A673 (cell line): ENCODE measurements at regions not wholly inside any gene's neighbourhood (a gene's known extent, or its start where the extent isn't known, plus 50 kb on each side); places are given as distances from the start of the nearest gene placed in this dataset.

Experiments
- BruUV-seq: library from RNA; stranded (reverse); fragments of 400-500 nt; replicated peaks from 2 replicates; lab custom pipeline; 2021; lab: Mats Ljungman, UMichigan
- CTCF ChIA-PET: fragments of 300-600 bp; sonication (Branson Sonifier 250); formaldehyde crosslinking; loops from one replicate; lab custom pipeline; 2022; ENCODE audit warnings: antibody characterized with exemption; lab: Charles Lee
- POLR2A ChIA-PET: fragments of 300-600 bp; sonication (Branson Sonifier 250); formaldehyde crosslinking; loops from one replicate; lab custom pipeline; 2022; ENCODE audit warnings: antibody characterized with exemption; ENCODE audit not compliant: low non-redundant PET; lab: Charles Lee
- DNase-seq: peaks from one replicate; pipeline ENCODE4 v3.0.0-alpha.2; 2015; ENCODE audit warnings: low spot score
- H3K27ac ChIP-seq: fragments of 200-600 bp; sonication (generic); 2 replicates; pipeline ENCODE4 v1.5.1; 2016; ENCODE audit warnings: mixed run types, low read depth, mild to moderate bottlenecking, mixed read lengths, antibody characterized with exemption, low read length; ENCODE audit not compliant: poor library complexity, severe bottlenecking
- H3K27me3 ChIP-seq: fragments of 200-600 bp; sonication (generic); replicated peaks from 2 replicates; pipeline ENCODE4 v1.6.1; 2017; ENCODE audit warnings: mixed run types, low read depth, mild to moderate bottlenecking, mixed read lengths, antibody characterized with exemption, low read length; ENCODE audit not compliant: insufficient read depth, poor library complexity
- H3K36me3 ChIP-seq: fragments of 200-600 bp; sonication (generic); 2 replicates; pipeline ENCODE4 v1.6.1; 2016; ENCODE audit warnings: mixed run types, mild to moderate bottlenecking, mixed read lengths, antibody characterized with exemption, low read length; ENCODE audit not compliant: insufficient read depth, poor library complexity, severe bottlenecking
- H3K4me1 ChIP-seq: fragments of 200-600 bp; sonication (generic); 2 replicates; pipeline ENCODE4 v1.6.1; 2017; ENCODE audit warnings: mixed run types, mild to moderate bottlenecking, mixed read lengths, antibody characterized with exemption, low read length; ENCODE audit not compliant: insufficient read depth, poor library complexity, severe bottlenecking
- H3K4me3 ChIP-seq: fragments of 200-600 bp; sonication (generic); 2 replicates; pipeline ENCODE4 v1.5.1; 2016; ENCODE audit warnings: low read depth, mixed run types, mild to moderate bottlenecking, mixed read lengths, low read length; ENCODE audit not compliant: poor library complexity, severe bottlenecking
- H3K9me3 ChIP-seq: fragments of 200-600 bp; sonication (generic); 2 replicates; pipeline ENCODE4 v1.6.1; 2016; ENCODE audit warnings: mixed run types, low read depth, mild to moderate bottlenecking, mixed read lengths, antibody characterized with exemption, low read length; ENCODE audit not compliant: poor library complexity, severe bottlenecking
- CTCF ChIP-seq: fragments of 300-800, 200-600 bp; sonication (generic); conservative IDR thresholded peaks from 2 replicates; pipeline ENCODE4 v1.5.1; 2017; ENCODE audit warnings: low read depth, mild to moderate bottlenecking, antibody characterized with exemption, low read length, moderate library complexity, mixed read lengths
- EZH2 ChIP-seq: fragments of 200-600 bp; sonication (generic); IDR thresholded peaks from 2 replicates; pipeline ENCODE4 v1.6.1; 2017; ENCODE audit warnings: borderline replicate concordance, low read depth, mild to moderate bottlenecking, mixed read lengths, antibody characterized with exemption, low read length; ENCODE audit not compliant: poor library complexity, severe bottlenecking
- intact Hi-C: fragments of 100-400 bp; cut with micrococcal nuclease; formaldehyde crosslinking; loops from one replicate; pipeline ENCODE4 v1.10.0; 2022; ENCODE audit not compliant: unreplicated experiment

GRCh38 chr12:23350808-23351207, 598.7 kb downstream of the SOX5 start:
- TF ChIP-seq EZH2 (no peak), CTCF (no peak)
- intact Hi-C loops, result no loop called here
- no peak overlapping the region for H3K27ac ChIP-seq

GRCh38 chr12:23352670-23353069, 596.8 kb downstream of the SOX5 start:
- DNase-seq, result no peak
- no peak overlapping the region for H3K4me3 ChIP-seq
- POLR2A ChIA-PET, result no interaction called here
- CTCF ChIA-PET, result no interaction called here
- H3K27ac ChIP-seq, result no peak overlapping the region
- no TSS peak for BruUV-seq
- TF ChIP-seq CTCF (no peak), EZH2 (no peak)
- no peaks in the 10 kb centered on the region for H3K36me3 ChIP-seq
- peaks cover 21% of the 10 kb centered on the region for H3K4me1 ChIP-seq
- H3K9me3 ChIP-seq, result no peaks in the 10 kb centered on the region
- no peaks in the 10 kb centered on the region for H3K27me3 ChIP-seq
- intact Hi-C loops, result no loop called here

More at GRCh38 chr12:23350808-23351207, 598.7 kb downstream of the SOX5 start:
- Histone ChIP-seq H3K4me1 (peaks cover 21% of the 10 kb centered on the region), H3K27me3 (no peaks in the 10 kb centered on the region), H3K4me3 (no peak overlapping the region), H3K36me3 (no peaks in the 10 kb centered on the region), H3K9me3 (no peaks in the 10 kb centered on the region)
- ChIA-PET CTCF (no interaction called here), POLR2A (no interaction called here)
- no TSS peak for BruUV-seq
- DNase-seq, result no peak

GRCh38 chr12:23354800-23355199, 594.7 kb downstream of the SOX5 start:
- TF ChIP-seq EZH2 (no peak), CTCF (no peak)
- peaks cover 21% of the 10 kb centered on the region for H3K4me1 ChIP-seq
- CTCF ChIA-PET, result no interaction called here
- intact Hi-C loops, result no loop called here
- H3K9me3 ChIP-seq, result no peaks in the 10 kb centered on the region
- BruUV-seq, result no TSS peak
- no peak overlapping the region for H3K4me3 ChIP-seq
- no peak for DNase-seq
- H3K36me3 ChIP-seq, result no peaks in the 10 kb centered on the region
- H3K27me3 ChIP-seq, result no peaks in the 10 kb centered on the region
- POLR2A ChIA-PET, result no interaction called here
- H3K27ac ChIP-seq, result no peak overlapping the region
